PC-3 (cell line): ENCODE measurements at regions not wholly inside any gene's neighbourhood (a gene's known extent, or its start where the extent isn't known, plus 50 kb on each side); places are given as distances from the start of the nearest gene placed in this dataset.

ENCODE experiments used
- CTCF ChIP-seq: fragments of 300-600 bp; sonication (generic); conservative IDR thresholded peaks from 2 replicates; pipeline ENCODE4 v1.5.1; 2017; ENCODE audit warnings: antibody characterized with exemption, low read depth, mild to moderate bottlenecking, low read length
- EZH2 ChIP-seq: fragments of 300-600 bp; sonication (generic); IDR thresholded peaks from one replicate; pipeline ENCODE4 v1.6.1; 2017; ENCODE audit warnings: antibody characterized with exemption, mild to moderate bottlenecking, low read length; ENCODE audit not compliant: unreplicated experiment

DNA sequence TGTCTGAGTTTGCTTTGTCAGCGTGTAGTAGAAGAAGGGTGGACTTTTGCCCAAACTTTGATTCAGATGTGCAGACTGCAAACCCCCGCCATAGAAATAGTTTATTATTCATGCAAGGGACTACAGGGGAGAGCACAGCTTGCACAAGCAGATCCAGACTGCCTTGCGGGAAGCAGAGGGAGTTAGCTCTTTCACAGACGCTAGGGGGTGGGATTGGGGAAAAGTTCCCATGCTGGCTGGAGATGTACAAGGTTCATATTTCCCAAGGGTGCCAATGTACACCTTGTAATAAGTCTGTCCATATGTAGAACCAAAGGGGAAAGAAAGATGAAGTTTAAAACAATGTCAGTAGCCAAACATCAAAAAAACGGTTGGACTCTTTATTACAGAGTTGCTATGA lies 749.7 kb upstream of the COX7C start:
- no peak; the same call in 1 of the 2 replicates for TF ChIP-seq CTCF
- TF ChIP-seq EZH2, result no peak
